H1 (cell line): ENCODE measurements at regions not wholly inside any gene's neighbourhood (a gene's known extent, or its start where the extent isn't known, plus 50 kb on each side); places are given as distances from the start of the nearest gene placed in this dataset.

Experiments
- CTCF ChIA-PET: fragments of 300-600 bp; sonication (Branson Sonifier 250); formaldehyde crosslinking; loops from one replicate; lab custom pipeline; 2021; ENCODE audit not compliant: partially characterized antibody; lab: Charles Lee
- POLR2A ChIA-PET: fragments of 300-600 bp; sonication (Branson Sonifier 250); formaldehyde crosslinking; loops from one replicate; lab custom pipeline; 2021; ENCODE audit warnings: inconsistent platforms; ENCODE audit not compliant: partially characterized antibody; lab: Charles Lee
- DNase-seq, 2 experiments: peaks; one replicate each; pipeline versions ENCODE4 v3.0.0 to v3.0.0-alpha.2; 2010 to 2022; ENCODE audit warnings: low spot score in 2 of 2, low read depth in 1 of 2, mixed read lengths in 1 of 2
- FAIRE-seq: peaks from 2 replicates; lab custom pipeline; 2011; peaks lifted over from hg19 to GRCh38; lab: Jason Lieb, UNC
- H2AFZ ChIP-seq: 2 replicates; pipeline ENCODE4 v1.8.1; 2012; ENCODE audit warnings: low read length, inconsistent platforms
- H2AK5ac ChIP-seq: 2 replicates; pipeline ENCODE4 v1.6.1; 2013; ENCODE audit warnings: low read depth, low read length
- H2BK120ac ChIP-seq: replicated peaks from 2 replicates; pipeline ENCODE3; 2013; ENCODE audit warnings: low read depth, low read length, inconsistent platforms
- H2BK12ac ChIP-seq: 2 replicates; pipeline ENCODE4 v1.6.1; 2013; ENCODE audit warnings: low read depth, low read length
- H2BK15ac ChIP-seq: 2 replicates; pipeline ENCODE4 v1.6.1; 2013; ENCODE audit warnings: low read length
- H2BK20ac ChIP-seq: 2 replicates; pipeline ENCODE4 v1.6.1; 2013; ENCODE audit warnings: low read length
- H2BK5ac ChIP-seq: 2 replicates; pipeline ENCODE4 v1.6.1; 2013; ENCODE audit warnings: low read depth, low read length
- H3K14ac ChIP-seq: 2 replicates; pipeline ENCODE4 v1.6.1; 2013; ENCODE audit warnings: inconsistent platforms; ENCODE audit not compliant: insufficient read length
- H3K18ac ChIP-seq: 2 replicates; pipeline ENCODE4 v1.6.1; 2013; ENCODE audit warnings: low read length; ENCODE audit errors: extremely low read depth
- H3K23ac ChIP-seq: 2 replicates; pipeline ENCODE4 v1.6.1; 2013; ENCODE audit warnings: inconsistent platforms; ENCODE audit not compliant: insufficient read length
- H3K23me2 ChIP-seq: 2 replicates; pipeline ENCODE4 v1.6.1; 2013; ENCODE audit warnings: low read depth, low read length
- H3K27ac ChIP-seq: 2 replicates; pipeline ENCODE4 v1.6.1; 2011; ENCODE audit warnings: low read depth, low read length, inconsistent platforms
- H3K27me3 ChIP-seq, 4 experiments: replicated peaks in 1 of 4; 1 replicate in 1 of 4; 2 replicates in 3 of 4; pipeline versions ENCODE4 v1.6.1 to v1.8.1; 2011 to 2013; ENCODE audit warnings: low read length in 3 of 4, mild to moderate bottlenecking in 3 of 4, inconsistent platforms in 2 of 4, mixed read lengths in 2 of 4, moderate library complexity in 1 of 4; ENCODE audit not compliant: control insufficient read depth in 3 of 4, insufficient read depth in 3 of 4; ENCODE audit errors: extremely low read depth in 1 of 4
- H3K36me3 ChIP-seq, 4 experiments: 2 replicates each; pipeline versions ENCODE4 v1.6.1 to v1.8.1; 2011 to 2013; ENCODE audit warnings: mild to moderate bottlenecking in 4 of 4, low read length in 3 of 4, moderate library complexity in 2 of 4, control low read depth in 1 of 4, inconsistent platforms in 1 of 4; ENCODE audit not compliant: insufficient read depth in 4 of 4, control insufficient read depth in 2 of 4
- H3K4ac ChIP-seq: replicated peaks from 2 replicates; pipeline ENCODE3; 2013; ENCODE audit warnings: low read length, low read depth, mixed read lengths, inconsistent platforms; ENCODE audit not compliant: insufficient read length
- H3K4me1 ChIP-seq, 4 experiments: replicated peaks in 1 of 4; 1 replicate in 1 of 4; 2 replicates in 3 of 4; pipeline versions ENCODE4 v1.6.1 to v1.8.1; 2011 to 2013; ENCODE audit warnings: low read length in 3 of 4, inconsistent platforms in 2 of 4, mixed read lengths in 1 of 4; ENCODE audit not compliant: insufficient read depth in 4 of 4, control insufficient read depth in 3 of 4
- H3K4me2 ChIP-seq, 2 experiments: 2 replicates each; pipeline versions ENCODE4 v1.6.1 to v1.8.1; 2011 to 2013; ENCODE audit warnings: low read depth in 2 of 2, low read length in 2 of 2, control low read depth in 1 of 2, inconsistent platforms in 1 of 2, mild to moderate bottlenecking in 1 of 2; ENCODE audit not compliant: insufficient read depth in 1 of 2
- H3K4me3 ChIP-seq, 4 experiments: fragments of 200-600, 300-600 bp in 1 of 4; sonication (generic), shearing (Covaris generic), sonication (Bioruptor Twin) in 1 of 4; 2 replicates each; pipeline versions ENCODE4 v1.5.1 to v1.8.1; 2011 to 2016; ENCODE audit warnings: low read length in 4 of 4, low read depth in 3 of 4, control low read depth in 2 of 4, inconsistent platforms in 2 of 4, mild to moderate bottlenecking in 2 of 4, mixed read lengths in 1 of 4, moderate library complexity in 1 of 4; ENCODE audit not compliant: insufficient read depth in 2 of 4; ENCODE audit errors: extremely low read depth in 1 of 4
- H3K56ac ChIP-seq: replicated peaks from 2 replicates; pipeline ENCODE3; 2013; ENCODE audit warnings: low read depth, mild to moderate bottlenecking, mixed read lengths, low read length, inconsistent platforms; ENCODE audit not compliant: insufficient read length
- H3K79me1 ChIP-seq: 2 replicates; pipeline ENCODE4 v1.6.1; 2013; ENCODE audit warnings: low read depth, low read length, control low read depth
- H3K79me2 ChIP-seq, 2 experiments: 2 replicates each; pipeline versions ENCODE4 v1.6.1 to v1.8.1; 2012 to 2013; ENCODE audit warnings: low read length in 2 of 2, mild to moderate bottlenecking in 2 of 2, inconsistent platforms in 1 of 2; ENCODE audit not compliant: insufficient read depth in 2 of 2, control insufficient read depth in 1 of 2
- H3K9ac ChIP-seq, 4 experiments: replicated peaks in 1 of 4; 1 replicate in 1 of 4; 2 replicates in 3 of 4; pipeline versions ENCODE4 v1.6.1 to v1.8.1; 2011 to 2013; ENCODE audit warnings: low read depth in 3 of 4, low read length in 3 of 4, control low read depth in 2 of 4, mild to moderate bottlenecking in 2 of 4, moderate library complexity in 2 of 4, inconsistent platforms in 1 of 4; ENCODE audit errors: extremely low read depth in 1 of 4
- H3K9me3 ChIP-seq, 2 experiments: 2 replicates each; pipeline versions ENCODE4 v1.6.1 to v1.8.1; 2012 to 2013; ENCODE audit warnings: mild to moderate bottlenecking in 2 of 2, moderate library complexity in 2 of 2, control low read depth in 1 of 2, inconsistent platforms in 1 of 2, low read depth in 1 of 2, low read length in 1 of 2, mixed read lengths in 1 of 2; ENCODE audit not compliant: insufficient read depth in 2 of 2
- H4K20me1 ChIP-seq, 2 experiments: replicated peaks in 1 of 2; 2 replicates each; pipeline versions ENCODE3 to v1.8.1; 2011 to 2013; ENCODE audit warnings: inconsistent platforms in 2 of 2, low read length in 2 of 2, mild to moderate bottlenecking in 1 of 2; ENCODE audit not compliant: insufficient read depth in 2 of 2, control insufficient read depth in 1 of 2
- H4K5ac ChIP-seq: 2 replicates; pipeline ENCODE4 v1.6.1; 2013; ENCODE audit warnings: low read length, low read depth, mixed read lengths, inconsistent platforms; ENCODE audit not compliant: insufficient read length
- H4K8ac ChIP-seq: 2 replicates; pipeline ENCODE4 v1.8.0; 2013; ENCODE audit warnings: mild to moderate bottlenecking, moderate library complexity, low read length, inconsistent platforms; ENCODE audit not compliant: insufficient read depth; ENCODE audit errors: extremely low read depth
- H4K91ac ChIP-seq: replicated peaks from 2 replicates; pipeline ENCODE3; 2013; ENCODE audit warnings: low read length, mixed read lengths, inconsistent platforms; ENCODE audit not compliant: insufficient read length
- CEBPB ChIP-seq: IDR thresholded peaks from 2 replicates; pipeline ENCODE4 v1.6.1; 2012; ENCODE audit warnings: low read depth, low read length
- CTBP2 ChIP-seq: IDR thresholded peaks from 2 replicates; pipeline ENCODE4 v1.7.0; 2011; ENCODE audit warnings: borderline replicate concordance, mild to moderate bottlenecking, moderate library complexity, mixed read lengths, low read length; ENCODE audit not compliant: insufficient read depth, insufficient read length
- GABPA ChIP-seq: IDR thresholded peaks from 2 replicates; pipeline ENCODE4 v1.6.1; 2011; ENCODE audit warnings: mild to moderate bottlenecking, low read length, moderate library complexity, borderline replicate concordance; ENCODE audit not compliant: insufficient read depth
- JUN ChIP-seq: IDR thresholded peaks from 2 replicates; pipeline ENCODE4 v1.6.1; 2011; ENCODE audit warnings: low read depth, mild to moderate bottlenecking, improper control_type of control experiment, low read length
- KDM5A ChIP-seq: fragments of 200-600 bp; IDR thresholded peaks from 2 replicates; pipeline ENCODE4 v1.7.1; 2012; ENCODE audit warnings: mild to moderate bottlenecking, low read length, inconsistent platforms, mixed read lengths
- MAFK ChIP-seq: IDR thresholded peaks from 2 replicates; pipeline ENCODE4 v1.6.1; 2012; ENCODE audit warnings: low read depth, mild to moderate bottlenecking, improper control_type of control experiment, low read length
- SAP30 ChIP-seq: fragments of 300-600 bp; sonication (generic); IDR thresholded peaks from 2 replicates; pipeline ENCODE4 v1.7.1; 2012; ENCODE audit warnings: low read length, moderate library complexity, mild to moderate bottlenecking, inconsistent platforms; ENCODE audit not compliant: insufficient read depth, insufficient replicate concordance
- SIN3A ChIP-seq, 2 experiments: IDR thresholded peaks in 1 of 2; conservative IDR thresholded peaks in 1 of 2; 2 replicates each; pipeline ENCODE4 v1.6.1; 2011 to 2012; ENCODE audit warnings: low read length in 2 of 2, improper control_type of control experiment in 1 of 2, low read depth in 1 of 2, mild to moderate bottlenecking in 1 of 2
- SIX5 ChIP-seq: IDR thresholded peaks from 2 replicates; pipeline ENCODE4 v1.6.1; 2011; ENCODE audit warnings: mild to moderate bottlenecking, low read depth, low read length
- WGBS, 2 experiments: shearing (Covaris generic) in 1 of 2; methylation state at CpG; one replicate each; pipeline versions ENCODE4 v1.1.6 to v1.1.7; 2013 to 2015; ENCODE audit warnings: low lambda C conversion rate in 2 of 2, mixed read lengths in 2 of 2, inconsistent platforms in 1 of 2, low coverage in 1 of 2, missing lambda C conversion rate in 1 of 2; ENCODE audit not compliant: insufficient replicate concordance in 2 of 2, insufficient coverage in 1 of 2, insufficient read length in 1 of 2; ENCODE audit errors: extremely low coverage in 1 of 2, missing lambda C conversion rate in 1 of 2; 5-methylcytosine and 5-hydroxymethylcytosine counted together
- TF ChIP-seq, protein P1 (sequence below): IDR thresholded peaks from 2 replicates; pipeline ENCODE4 v1.6.1; 2012; ENCODE audit warnings: low read length, inconsistent platforms

DNA sequence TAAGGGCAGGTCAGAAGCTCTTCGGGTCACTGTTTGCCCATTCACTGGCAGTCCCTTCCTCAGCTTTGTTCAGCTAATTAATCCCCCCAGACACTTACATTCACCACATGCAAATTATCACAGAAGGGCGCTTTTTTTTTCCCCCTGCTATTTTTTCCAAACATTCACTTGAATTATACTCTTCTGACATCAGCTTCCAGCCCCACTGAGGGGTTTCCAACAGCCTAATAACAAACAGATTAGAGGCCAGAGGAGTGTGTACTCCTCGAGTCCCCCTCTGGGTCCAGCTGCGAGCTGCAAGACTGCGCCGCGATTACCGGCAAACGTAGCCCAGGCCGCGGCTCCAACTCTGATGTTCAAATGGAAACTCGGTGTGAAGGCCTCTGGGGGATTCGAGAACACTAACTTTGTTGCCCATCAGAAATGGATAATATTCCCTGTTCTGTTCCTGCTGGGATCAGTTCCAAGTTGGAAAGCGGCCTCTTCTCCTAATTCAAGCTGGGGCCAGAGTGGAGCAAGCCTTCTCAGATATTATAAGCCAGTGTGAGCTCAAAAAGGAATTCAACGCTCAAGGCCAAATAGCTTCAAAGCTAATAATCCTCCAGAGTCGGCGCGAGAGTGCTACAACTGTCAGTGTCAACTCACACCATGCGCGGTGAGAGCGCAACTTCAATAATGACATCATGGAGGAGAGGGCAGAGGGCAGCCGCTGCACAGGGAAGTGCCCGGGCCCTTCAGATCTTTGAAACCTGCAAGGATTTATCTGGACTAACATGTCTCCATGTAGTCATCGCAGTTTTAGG, 560.8 kb downstream of the BNC2 start:
- no peak for FAIRE-seq
- 0 out of 2 replicates have a peak overlapping the region, but pooled peaks have one; percentile 67 for H2AFZ ChIP-seq
- TF ChIP-seq SIX5 (no peak), KDM5A (no peak), SAP30 (no peak), JUN (no peak), CTBP2 (no peak), CEBPB (no peak), SIN3A (conservative IDR thresholded peaks at IDR 0.05 in 1 of 2, IDR thresholded peaks at IDR 0.05 in 1 of 2; ENCODE audit: low read depth in 1 of 2, low read length in 2 of 2) (no peak), GABPA (no peak), MAFK (no peak)
- TF ChIP-seq, protein P1, sequence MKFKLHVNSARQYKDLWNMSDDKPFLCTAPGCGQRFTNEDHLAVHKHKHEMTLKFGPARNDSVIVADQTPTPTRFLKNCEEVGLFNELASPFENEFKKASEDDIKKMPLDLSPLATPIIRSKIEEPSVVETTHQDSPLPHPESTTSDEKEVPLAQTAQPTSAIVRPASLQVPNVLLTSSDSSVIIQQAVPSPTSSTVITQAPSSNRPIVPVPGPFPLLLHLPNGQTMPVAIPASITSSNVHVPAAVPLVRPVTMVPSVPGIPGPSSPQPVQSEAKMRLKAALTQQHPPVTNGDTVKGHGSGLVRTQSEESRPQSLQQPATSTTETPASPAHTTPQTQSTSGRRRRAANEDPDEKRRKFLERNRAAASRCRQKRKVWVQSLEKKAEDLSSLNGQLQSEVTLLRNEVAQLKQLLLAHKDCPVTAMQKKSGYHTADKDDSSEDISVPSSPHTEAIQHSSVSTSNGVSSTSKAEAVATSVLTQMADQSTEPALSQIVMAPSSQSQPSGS: no peak

More for the DNA sequence above, 560.8 kb downstream of the BNC2 start:
- H2AK5ac ChIP-seq: no peak overlapping the region
- no peaks in the 10 kb centered on the region for H3K27me3 ChIP-seq
- H3K27ac ChIP-seq: no peak overlapping the region
- no peaks in the 10 kb centered on the region for H3K23me2 ChIP-seq
- no peak overlapping the region for H4K8ac ChIP-seq
- H3K4me1 ChIP-seq: peaks cover 1 to 8% (median 5%) of the 10 kb centered on the region in 4 experiments; a peak in 6 of 7 replicates
- H3K18ac ChIP-seq: no peak overlapping the region
- no peaks in the 10 kb centered on the region for H3K9me3 ChIP-seq
- no peak overlapping the region for H4K5ac ChIP-seq
- H3K4me3 ChIP-seq: no peak overlapping the region
- no peak overlapping the region; a peak in 1 of 7 replicates for H3K9ac ChIP-seq
- H3K36me3 ChIP-seq: no peaks in the 10 kb centered on the region
- no peak overlapping the region for H2BK15ac ChIP-seq
- no peak overlapping the region for H3K23ac ChIP-seq
- no peak overlapping the region for H3K14ac ChIP-seq
- no peaks in the 10 kb centered on the region for H3K79me2 ChIP-seq
- no peak overlapping the region for H2BK120ac ChIP-seq
- H4K91ac ChIP-seq: peak overlapping the region; percentile 35
- H3K4me2 ChIP-seq: no peak overlapping the region
- H3K79me1 ChIP-seq: no peaks in the 10 kb centered on the region
- POLR2A ChIA-PET: no interaction called here
- no peak overlapping the region for H3K56ac ChIP-seq
- 90% methylated on average over 24 of the region's 24 CpGs; no CpG with 5 or more reads in 1 of the 2 experiments for WGBS, 2 experiments
- CTCF ChIA-PET: interaction anchor here (0.7 to 1.9 kb wide), 8 partner anchors 10 to 271 kb away, joined by 3 to 8 read pairs (median 4); no protein-coding TSS in a partner anchor
- no peak overlapping the region for H2BK5ac ChIP-seq
- no peaks in the 10 kb centered on the region for H4K20me1 ChIP-seq
- 0 out of 2 replicates have a peak overlapping the region, but pooled peaks have one; percentile 48 for H2BK20ac ChIP-seq
- no peak overlapping the region for H3K4ac ChIP-seq
- no peak overlapping the region for H2BK12ac ChIP-seq
- DNase-seq: no peak
